PFSK-1 (cell line): ENCODE measurements at regions not wholly inside any gene's neighbourhood (a gene's known extent, or its start where the extent isn't known, plus 50 kb on each side); places are given as distances from the start of the nearest gene placed in this dataset.

Experiments used
- POLR2AphosphoS5 ChIP-seq: IDR thresholded peaks from 2 replicates; pipeline ENCODE4 v1.6.1; 2012; ENCODE audit warnings: low read depth, mild to moderate bottlenecking, control low read depth, low read length, moderate library complexity
- REST ChIP-seq, 2 experiments: IDR thresholded peaks; 2 replicates each; pipeline versions ENCODE4 v1.6.1 to v1.8.0; 2011 to 2012; ENCODE audit warnings: low read depth in 2 of 2, low read length in 2 of 2, control low read depth in 1 of 2, inconsistent platforms in 1 of 2, mild to moderate bottlenecking in 1 of 2, moderate library complexity in 1 of 2; ENCODE audit not compliant: insufficient read depth in 1 of 2

GRCh38 chr4:66840178-66840577, 705.1 kb downstream of the CENPC start:
- TF ChIP-seq POLR2AphosphoS5 (no peak), REST (IDR thresholded peaks at IDR 0.05; ENCODE audit: insufficient read depth in 1 of 2, low read depth in 2 of 2, low read length in 2 of 2) (no peak)
